HepG2 (cell line): ENCODE measurements at regions not wholly inside any gene's neighbourhood (a gene's known extent, or its start where the extent isn't known, plus 50 kb on each side); places are given as distances from the start of the nearest gene placed in this dataset.

Source experiments
- ATAC-seq: fragments of 200-7000 bp; cut with Tn5 transposase; 3 replicates; pipeline ENCODE4 v1.9.1; 2020; ENCODE audit warnings: mild to moderate bottlenecking, moderate library complexity
- BruUV-seq: library from RNA; stranded (reverse); fragments of 400-500 nt; replicated peaks from 2 replicates; lab custom pipeline; 2021; lab: Mats Ljungman, UMichigan
- CTCF ChIA-PET: fragments of 300-600 bp; formaldehyde crosslinking; extraction: SDS; loops from one replicate; lab custom pipeline; 2021; ENCODE audit warnings: low total read pairs, inconsistent platforms, low intra/inter-chr PET ratio; lab: Yijun Ruan, JAX
- POLR2A ChIA-PET: fragments of 350-600 bp; sonication (Branson Sonifier 250); formaldehyde crosslinking; loops from one replicate; lab custom pipeline; 2020; ENCODE audit warnings: antibody characterized with exemption, inconsistent platforms; lab: Yijun Ruan, JAX
- DNase-seq: peaks from one replicate; pipeline ENCODE4 v3.0.0-alpha.2; 2015; ENCODE audit warnings: low spot score
- FAIRE-seq: peaks from 3 replicates; lab custom pipeline; 2011; peaks lifted over from hg19 to GRCh38; lab: Jason Lieb, UNC
- H2AFZ ChIP-seq: one replicate; pipeline ENCODE4 v1.6.1; 2011; ENCODE audit warnings: low read length, inconsistent platforms
- H3K27ac ChIP-seq: fragments of 300-600 bp; 3 replicates; pipeline ENCODE4 v1.8.0; 2011; ENCODE audit warnings: mixed run types, mild to moderate bottlenecking, mixed read lengths, low read length, inconsistent platforms; ENCODE audit not compliant: insufficient read depth; ENCODE audit errors: extremely low read length
- H3K27me3 ChIP-seq, 2 experiments: fragments of 200-600 bp in 1 of 2; 2 replicates in 1 of 2; 3 replicates in 1 of 2; pipeline versions ENCODE4 v1.6.0 to v1.8.0; 2011; ENCODE audit warnings: low read length in 2 of 2, mild to moderate bottlenecking in 2 of 2, moderate library complexity in 2 of 2, inconsistent platforms in 1 of 2; ENCODE audit not compliant: insufficient read depth in 2 of 2, control insufficient read depth in 1 of 2
- H3K36me3 ChIP-seq, 2 experiments: fragments of 200-600 bp in 1 of 2; replicated peaks in 1 of 2; 2 replicates in 1 of 2; 3 replicates in 1 of 2; pipeline versions ENCODE4 v1.5.1 to v1.8.0; 2011; ENCODE audit warnings: low read length in 2 of 2, inconsistent platforms in 1 of 2; ENCODE audit not compliant: insufficient read depth in 2 of 2, control insufficient read depth in 1 of 2
- H3K4me1 ChIP-seq: 2 replicates; pipeline ENCODE4 v1.5.1; 2012; ENCODE audit warnings: low read length, inconsistent platforms; ENCODE audit not compliant: insufficient read depth
- H3K4me2 ChIP-seq: 2 replicates; pipeline ENCODE4 v1.6.0; 2011; ENCODE audit warnings: low read depth, low read length, inconsistent platforms
- H3K4me3 ChIP-seq, 3 experiments: fragments of 200-600 bp in 1 of 3; sonication (generic), shearing (Covaris generic) in 1 of 3; replicated peaks in 1 of 3; 2 replicates each; pipeline ENCODE4 v1.5.1; 2011 to 2016; ENCODE audit warnings: low read length in 3 of 3, inconsistent platforms in 2 of 3, low read depth in 2 of 3, mild to moderate bottlenecking in 2 of 3, control low read depth in 1 of 3, mixed read lengths in 1 of 3; ENCODE audit not compliant: insufficient read depth in 1 of 3
- H3K79me2 ChIP-seq: one replicate; pipeline ENCODE4 v1.6.1; 2011; ENCODE audit warnings: low read length, inconsistent platforms; ENCODE audit not compliant: insufficient read depth
- H3K9ac ChIP-seq: 2 replicates; pipeline ENCODE4 v1.6.0; 2011; ENCODE audit warnings: mild to moderate bottlenecking, low read depth, low read length, inconsistent platforms; ENCODE audit not compliant: insufficient read depth
- H3K9me3 ChIP-seq: 2 replicates; pipeline ENCODE4 v1.5.1; 2012; ENCODE audit warnings: mild to moderate bottlenecking, low read length
- H4K20me1 ChIP-seq: 2 replicates; pipeline ENCODE4 v1.6.0; 2011; ENCODE audit warnings: inconsistent platforms, mild to moderate bottlenecking, low read length, moderate library complexity; ENCODE audit not compliant: insufficient read depth
- MAFF ChIP-seq: IDR thresholded peaks from 2 replicates; pipeline ENCODE4 v1.6.1; 2011; ENCODE audit warnings: low read depth, low read length, improper control_type of control experiment
- MAFK ChIP-seq, 2 experiments: IDR thresholded peaks in 1 of 2; conservative IDR thresholded peaks in 1 of 2; 2 replicates each; pipeline ENCODE4 v1.6.1; 2011; ENCODE audit warnings: improper control_type of control experiment in 2 of 2, low read length in 2 of 2
- SETDB1 ChIP-seq: sonication (generic); formaldehyde crosslinking; IDR thresholded peaks from 2 replicates; pipeline ENCODE4 v1.5.1; 2020; ENCODE audit warnings: missing genetic modification reagents, mild to moderate bottlenecking, borderline replicate concordance
- SMARCC2 ChIP-seq: fragments of 450-650 bp; IDR thresholded peaks from 2 replicates; pipeline ENCODE4 v1.6.1; 2017; ENCODE audit warnings: antibody characterized with exemption, mild to moderate bottlenecking
- XRCC5 ChIP-seq: fragments of 200-400 bp; formaldehyde crosslinking; optimal IDR thresholded peaks from 2 replicates; pipeline ENCODE3; 2017; ENCODE audit warnings: mild to moderate bottlenecking, low read length
- ZEB1 ChIP-seq: IDR thresholded peaks from 2 replicates; pipeline ENCODE4 v1.6.1; 2012; ENCODE audit warnings: mild to moderate bottlenecking, low read depth, inconsistent platforms; ENCODE audit not compliant: insufficient replicate concordance
- ZNF101 ChIP-seq: sonication (generic); formaldehyde crosslinking; IDR thresholded peaks from 2 replicates; pipeline ENCODE4 v1.4.0; 2020; ENCODE audit warnings: mild to moderate bottlenecking, low read depth, missing genetic modification reagents, borderline replicate concordance
- ZNF225 ChIP-seq: sonication (generic); formaldehyde crosslinking; IDR thresholded peaks from 2 replicates; pipeline ENCODE4 v1.4.0; 2020; ENCODE audit warnings: mild to moderate bottlenecking, missing genetic modification reagents
- ZNF460 ChIP-seq: sonication (generic); formaldehyde crosslinking; IDR thresholded peaks from 2 replicates; pipeline ENCODE4 v1.5.1; 2020; ENCODE audit warnings: missing genetic modification reagents, mild to moderate bottlenecking, borderline replicate concordance
- ZNF674 ChIP-seq: sonication (generic); formaldehyde crosslinking; IDR thresholded peaks from 2 replicates; pipeline ENCODE4 v1.5.0; 2020; ENCODE audit warnings: low read depth, mild to moderate bottlenecking, missing genetic modification reagents
- WGBS: methylation state at CpG from one replicate; pipeline ENCODE4 v1.1.6; 2017; ENCODE audit warnings: low lambda C conversion rate; 5-methylcytosine and 5-hydroxymethylcytosine counted together
- in situ Hi-C: cut with HindIII; loops from 2 replicates; pipeline ENCODE4 v1.10.0; 2017; ENCODE audit warnings: low pct_unique_long_range_greater_than_20kb; ENCODE audit not compliant: extremely low pct_ligation_motif_present
- intact Hi-C: fragments of 100-400 bp; cut with micrococcal nuclease; formaldehyde crosslinking; loops from one replicate; pipeline ENCODE4 v1.10.0; 2022; ENCODE audit not compliant: unreplicated experiment
- TF ChIP-seq, protein P1 (sequence below): sonication (generic); formaldehyde crosslinking; IDR thresholded peaks from 2 replicates; pipeline ENCODE4 v1.4.0; 2020; ENCODE audit warnings: mild to moderate bottlenecking, missing genetic modification reagents

DNA sequence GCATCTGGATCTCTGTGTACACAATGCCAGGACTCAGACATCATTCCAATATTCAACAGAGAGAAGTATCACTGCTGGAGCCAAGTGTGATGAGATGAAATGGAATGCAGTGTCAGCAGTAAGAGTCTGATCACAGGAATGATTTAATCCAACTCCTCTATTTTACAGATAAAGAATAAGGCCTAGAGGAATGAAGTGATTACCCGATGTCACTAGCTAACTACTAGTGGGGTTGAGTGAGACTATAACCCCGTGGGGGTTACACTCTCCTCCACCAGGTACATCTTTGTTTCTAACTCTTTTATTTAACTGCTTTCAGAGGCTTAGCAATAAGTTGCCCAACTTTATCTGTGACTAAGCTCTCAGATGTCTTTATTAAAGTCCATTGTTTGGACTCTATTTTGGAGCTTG lies 94.2 kb upstream of the FAT3 start:
- POLR2A ChIA-PET: no interaction called here
- CTCF ChIA-PET: no interaction called here
- no peak for FAIRE-seq

DNA sequence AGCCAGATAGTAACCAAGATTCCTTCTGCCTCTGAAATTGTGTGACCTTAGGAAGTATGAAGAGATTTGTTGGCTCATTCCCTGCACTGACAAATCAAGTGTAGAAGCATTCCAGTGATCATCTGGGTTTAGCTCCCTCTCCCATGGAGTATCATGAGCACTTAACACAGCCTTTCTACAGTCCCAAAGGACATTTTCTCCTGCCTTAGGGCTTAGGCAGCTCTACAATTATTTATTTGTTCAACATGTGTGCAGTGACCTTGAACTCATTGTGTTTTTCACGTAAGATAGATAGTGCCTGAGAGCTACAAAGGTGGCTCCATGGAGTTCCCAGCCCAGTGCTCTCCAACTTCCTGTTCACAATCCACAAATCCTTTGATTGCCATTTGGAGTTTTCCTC lies 94.8 kb upstream of the FAT3 start:
- Histone ChIP-seq H3K27me3 (no peaks in the 10 kb centered on the region), H3K9me3 (no peaks in the 10 kb centered on the region), H3K4me1 (peaks cover 6% of the 10 kb centered on the region; the same call in 1 of the 2 replicates), H3K4me3 (no peak overlapping the region), H2AFZ (no peak overlapping the region), H4K20me1 (no peaks in the 10 kb centered on the region), H3K9ac (no peak overlapping the region), H3K27ac (no peak overlapping the region), H3K4me2 (no peak overlapping the region), H3K79me2 (no peaks in the 10 kb centered on the region), H3K36me3 (no peaks in the 10 kb centered on the region)
- no TSS peak for BruUV-seq
- ATAC-seq (no peak; the same call in 2 of the 3 replicates), DNase-seq (peak; percentile 19), FAIRE-seq (no peak)
- CTCF ChIA-PET: no interaction called here
- no peak for TF ChIP-seq ZNF674 (CRISPR knock-in tag)
- no peak for TF ChIP-seq SETDB1 (CRISPR knock-in tag)
- no peak for TF ChIP-seq SMARCC2
- no peak for TF ChIP-seq ZNF460
- TF ChIP-seq, protein P1, sequence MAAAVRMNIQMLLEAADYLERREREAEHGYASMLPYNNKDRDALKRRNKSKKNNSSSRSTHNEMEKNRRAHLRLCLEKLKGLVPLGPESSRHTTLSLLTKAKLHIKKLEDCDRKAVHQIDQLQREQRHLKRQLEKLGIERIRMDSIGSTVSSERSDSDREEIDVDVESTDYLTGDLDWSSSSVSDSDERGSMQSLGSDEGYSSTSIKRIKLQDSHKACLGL (CRISPR knock-in tag): no peak
- no peak for TF ChIP-seq ZNF225 (CRISPR knock-in tag)
- no peak for TF ChIP-seq ZNF101 (CRISPR knock-in tag)
- no peak for TF ChIP-seq XRCC5
- intact Hi-C loops: no loop called here
- in situ Hi-C loops: no loop called here
- POLR2A ChIA-PET: no interaction called here
- WGBS: 0% methylated on average over 1 of the region's 1 CpG

More for the DNA sequence above, 94.2 kb upstream of the FAT3 start:
- no peak for TF ChIP-seq ZEB1
- peak; percentile 43; the same call in 1 of the 2 replicates for TF ChIP-seq MAFF
- peak; percentile 39 to 67; a peak in 3 of 4 replicates for TF ChIP-seq MAFK (conservative IDR thresholded peaks at IDR 0.05 in 1 of 2, IDR thresholded peaks at IDR 0.05 in 1 of 2; ENCODE audit: low read length in 2 of 2)
- Histone ChIP-seq H4K20me1 (no peaks in the 10 kb centered on the region), H3K4me2 (no peak overlapping the region), H3K79me2 (no peaks in the 10 kb centered on the region), H3K9me3 (no peaks in the 10 kb centered on the region), H3K36me3 (no peaks in the 10 kb centered on the region), H3K9ac (no peak overlapping the region), H3K4me3 (no peak overlapping the region), H3K27ac (no peak overlapping the region), H3K27me3 (no peaks in the 10 kb centered on the region), H2AFZ (no peak overlapping the region), H3K4me1 (peaks cover 6% of the 10 kb centered on the region; the same call in 1 of the 2 replicates)
- no peak for DNase-seq
- ATAC-seq: no peak
- WGBS: 0% methylated on average over 2 of the region's 2 CpGs
- in situ Hi-C loops: no loop called here
- no TSS peak for BruUV-seq
- intact Hi-C loops: no loop called here
